GM12864 (cell line): ENCODE measurements at regions not wholly inside any gene's neighbourhood (a gene's known extent, or its start where the extent isn't known, plus 50 kb on each side); places are given as distances from the start of the nearest gene placed in this dataset.

Source experiments
- DNase-seq: peaks from one replicate; pipeline ENCODE4 v3.0.0-alpha.2; 2011; ENCODE audit warnings: low read depth
- H3K4me3 ChIP-seq: 2 replicates; pipeline ENCODE4 v1.5.1; 2011; ENCODE audit warnings: mild to moderate bottlenecking, low read depth, low read length, control low read depth
- TF ChIP-seq, protein P1 (sequence below): IDR thresholded peaks from 2 replicates; pipeline ENCODE4 v1.5.1; 2011; ENCODE audit warnings: low read depth, mild to moderate bottlenecking, moderate library complexity, low read length, control low read depth, inconsistent platforms; ENCODE audit errors: missing control alignments

DNA sequence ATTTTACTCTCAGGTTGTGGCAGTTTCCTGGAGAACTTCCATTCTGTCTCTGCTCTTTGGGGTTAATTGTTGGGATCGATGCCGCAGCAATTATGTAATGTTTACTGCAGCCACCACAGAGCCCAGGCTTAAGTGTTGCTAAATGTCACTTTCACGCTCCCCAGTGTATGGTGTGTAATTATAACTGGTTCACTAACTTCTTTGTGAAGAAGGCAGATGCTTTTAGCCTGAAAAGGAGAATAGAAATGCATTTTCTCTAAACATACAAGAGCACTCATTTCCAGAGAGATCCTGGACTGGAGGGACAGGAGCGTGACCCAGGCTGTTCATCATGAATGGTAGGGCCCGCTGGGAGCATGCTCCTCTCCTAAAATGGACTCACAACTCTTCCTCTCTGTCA lies 132.2 kb upstream of the PLET1 start:
- TF ChIP-seq, protein P1, sequence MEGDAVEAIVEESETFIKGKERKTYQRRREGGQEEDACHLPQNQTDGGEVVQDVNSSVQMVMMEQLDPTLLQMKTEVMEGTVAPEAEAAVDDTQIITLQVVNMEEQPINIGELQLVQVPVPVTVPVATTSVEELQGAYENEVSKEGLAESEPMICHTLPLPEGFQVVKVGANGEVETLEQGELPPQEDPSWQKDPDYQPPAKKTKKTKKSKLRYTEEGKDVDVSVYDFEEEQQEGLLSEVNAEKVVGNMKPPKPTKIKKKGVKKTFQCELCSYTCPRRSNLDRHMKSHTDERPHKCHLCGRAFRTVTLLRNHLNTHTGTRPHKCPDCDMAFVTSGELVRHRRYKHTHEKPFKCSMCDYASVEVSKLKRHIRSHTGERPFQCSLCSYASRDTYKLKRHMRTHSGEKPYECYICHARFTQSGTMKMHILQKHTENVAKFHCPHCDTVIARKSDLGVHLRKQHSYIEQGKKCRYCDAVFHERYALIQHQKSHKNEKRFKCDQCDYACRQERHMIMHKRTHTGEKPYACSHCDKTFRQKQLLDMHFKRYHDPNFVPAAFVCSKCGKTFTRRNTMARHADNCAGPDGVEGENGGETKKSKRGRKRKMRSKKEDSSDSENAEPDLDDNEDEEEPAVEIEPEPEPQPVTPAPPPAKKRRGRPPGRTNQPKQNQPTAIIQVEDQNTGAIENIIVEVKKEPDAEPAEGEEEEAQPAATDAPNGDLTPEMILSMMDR, result no peak
- no peak overlapping the region for H3K4me3 ChIP-seq
- no peak for DNase-seq

DNA sequence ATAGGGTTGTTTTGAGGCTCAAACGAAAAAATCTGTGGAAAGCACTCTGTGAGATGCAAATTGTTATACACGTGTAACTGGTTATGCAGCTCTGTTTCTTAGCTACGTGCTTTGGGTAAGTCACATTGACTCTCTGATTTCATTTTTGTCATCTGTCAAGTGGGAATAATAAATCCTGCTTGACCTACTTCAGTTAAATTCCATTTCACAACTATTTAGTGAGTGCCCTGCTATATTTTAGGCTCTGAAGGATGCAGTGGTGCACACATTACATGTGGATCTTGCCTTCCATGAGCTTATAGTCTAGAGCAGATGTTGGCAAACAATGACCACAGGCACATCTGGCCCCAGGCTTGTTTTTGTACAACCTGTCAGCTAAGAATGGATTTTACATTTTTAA lies 133.6 kb upstream of the PLET1 start:
- H3K4me3 ChIP-seq, result no peak overlapping the region
- no peak for DNase-seq
- TF ChIP-seq, protein P1, result no peak

DNA sequence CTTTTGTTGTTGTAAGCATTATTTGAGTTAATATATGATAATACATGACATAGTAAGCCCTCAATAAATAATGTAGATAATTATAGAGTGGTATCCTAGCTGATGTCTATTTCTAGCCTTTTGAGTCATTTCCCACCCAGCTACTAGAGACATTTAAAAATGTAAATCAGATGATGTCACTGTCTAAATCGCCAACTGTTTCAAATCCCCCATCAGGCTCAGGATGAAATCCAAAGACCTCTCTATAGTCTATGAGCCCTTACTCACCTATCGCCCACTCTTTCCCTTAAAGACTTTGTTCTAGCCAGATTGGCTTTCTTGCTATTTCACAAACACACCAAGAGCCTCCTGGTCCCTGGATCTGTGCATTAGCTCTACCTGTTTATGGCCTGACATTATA lies 135.4 kb upstream of the PLET1 start:
- TF ChIP-seq, protein P1, result no peak
- no peak for DNase-seq
- no peak overlapping the region for H3K4me3 ChIP-seq

DNA sequence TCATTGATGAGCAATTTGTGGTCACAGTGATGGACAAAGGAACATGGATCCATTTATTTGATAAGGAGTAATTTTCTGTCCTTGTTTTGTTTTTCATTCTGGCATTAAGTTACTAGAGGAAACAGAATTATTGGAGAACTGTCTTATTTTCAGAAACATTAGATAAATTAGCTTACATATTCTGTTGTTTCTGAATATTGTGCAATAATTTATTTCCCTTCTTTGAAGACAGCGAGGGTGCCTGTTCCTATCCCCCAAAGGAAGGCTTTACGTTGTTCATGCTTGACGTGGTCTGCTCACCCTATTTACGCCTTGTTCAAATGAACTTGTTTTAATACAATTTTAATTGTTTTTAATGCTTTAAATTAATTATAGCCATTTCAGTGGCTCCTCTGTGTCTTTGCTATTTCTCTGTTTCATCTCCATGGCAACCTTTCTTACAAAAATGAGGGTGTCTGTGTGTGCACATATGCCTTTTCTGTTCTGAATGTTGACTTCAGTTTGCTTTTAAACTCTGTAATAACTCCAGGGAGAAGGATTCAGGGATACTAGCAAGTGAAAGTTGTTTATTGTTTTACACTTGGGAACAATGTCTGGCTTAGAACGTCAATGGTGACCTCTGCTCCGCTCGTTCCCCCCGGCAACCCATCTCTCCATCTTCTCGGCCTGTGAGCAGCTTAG lies 138.3 kb upstream of the PLET1 start:
- no peak for DNase-seq
- TF ChIP-seq, protein P1, result no peak
- no peak overlapping the region for H3K4me3 ChIP-seq

DNA sequence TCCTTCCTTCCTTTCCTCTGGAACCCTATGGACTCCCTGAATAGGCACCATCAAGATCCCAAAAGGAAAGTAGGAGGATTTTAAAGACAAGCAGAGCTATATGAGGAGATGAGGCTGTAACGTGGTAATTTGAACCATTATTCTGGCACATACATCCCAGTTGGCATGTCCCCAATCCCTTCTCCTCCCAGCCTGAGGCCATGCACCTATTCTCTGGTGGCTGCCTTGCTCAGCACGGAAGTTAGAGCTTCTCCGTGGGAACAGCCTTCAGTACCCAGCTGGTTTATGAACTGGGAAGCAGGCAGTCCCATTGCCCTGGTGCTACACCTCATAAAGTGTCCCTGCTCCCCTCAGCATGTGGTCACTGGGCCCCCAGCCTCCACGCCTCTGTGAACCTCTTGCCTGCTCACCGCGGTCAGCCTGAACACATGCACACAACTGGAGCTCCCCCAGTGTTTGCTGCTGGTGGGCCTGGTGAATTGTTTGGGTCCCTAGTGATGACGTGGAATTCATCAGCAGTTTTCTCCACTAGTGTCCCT lies 139.9 kb upstream of the PLET1 start:
- DNase-seq, result no peak
- H3K4me3 ChIP-seq, result no peak overlapping the region
- TF ChIP-seq, protein P1, result no peak

DNA sequence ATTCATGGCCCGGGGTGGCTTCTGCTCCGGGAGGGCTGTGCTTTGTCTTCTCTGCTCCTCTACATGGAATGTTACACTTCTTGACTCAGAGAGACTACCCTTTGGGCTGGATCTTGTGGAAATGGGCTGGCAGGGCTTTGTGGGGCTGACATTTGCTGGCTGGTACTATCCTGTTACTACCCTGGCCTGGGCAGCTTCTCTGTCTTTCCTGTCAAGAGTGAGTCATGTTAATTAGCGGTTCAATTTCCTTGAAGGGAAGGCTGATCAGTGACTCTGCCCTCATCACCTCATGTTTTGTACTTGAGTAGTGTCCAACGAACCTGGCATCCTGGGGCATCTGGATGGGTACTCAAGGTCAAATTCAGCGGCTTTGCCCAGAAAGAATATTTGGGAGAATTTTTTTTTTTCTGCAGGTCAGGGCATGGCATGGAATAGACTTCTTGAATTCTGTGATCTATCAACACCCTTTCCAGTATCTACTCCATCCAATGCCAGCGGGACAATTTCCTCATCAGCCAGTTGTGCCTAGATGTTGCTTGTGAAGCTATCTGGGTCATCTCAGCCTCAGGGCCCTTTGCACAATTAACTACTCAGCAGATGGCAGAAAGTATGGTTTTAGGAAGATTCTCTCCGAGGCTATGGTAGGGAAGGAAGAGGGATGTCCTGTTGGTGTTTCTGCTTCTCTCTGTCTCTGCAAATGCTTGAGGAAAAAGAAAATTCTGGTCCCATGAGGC lies 140.5 kb upstream of the PLET1 start:
- DNase-seq, result no peak
- H3K4me3 ChIP-seq, result no peak overlapping the region
- TF ChIP-seq, protein P1, result no peak

DNA sequence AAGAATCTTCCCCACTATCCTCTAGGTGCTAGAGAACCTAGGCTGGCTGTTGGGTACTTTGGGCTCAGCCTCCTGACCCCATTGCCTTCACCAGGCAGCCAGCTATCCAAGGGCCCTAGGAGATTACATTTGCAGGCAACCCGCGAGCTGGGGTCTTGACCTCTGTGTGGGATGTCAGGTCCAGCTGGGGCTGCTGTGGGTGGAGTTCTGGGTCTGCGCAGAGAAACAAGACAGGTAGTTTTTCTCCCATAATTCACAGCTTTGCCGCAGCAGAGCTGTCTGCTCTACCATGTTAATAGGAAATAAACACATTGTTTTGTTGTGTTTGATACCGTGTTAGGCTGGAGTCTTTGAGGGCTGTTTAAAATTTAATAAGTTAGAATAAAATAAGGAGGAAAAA lies 142.8 kb upstream of the PLET1 start:
- no peak overlapping the region for H3K4me3 ChIP-seq
- no peak for DNase-seq
- TF ChIP-seq, protein P1, result no peak
